Mesendoderm (in vitro differentiated cells): ENCODE measurements at regions not wholly inside any gene's neighbourhood (a gene's known extent, or its start where the extent isn't known, plus 50 kb on each side); places are given as distances from the start of the nearest gene placed in this dataset.

Experiments
- DNase-seq: peaks from one replicate; pipeline ENCODE4 v3.0.0; 2013
- H2AK5ac ChIP-seq: 2 replicates; pipeline ENCODE4 v1.6.1; 2013; ENCODE audit warnings: low read length, inconsistent platforms
- H2BK120ac ChIP-seq: 2 replicates; pipeline ENCODE4 v1.6.1; 2013; ENCODE audit warnings: low read depth, mild to moderate bottlenecking, low read length, moderate library complexity, mixed read lengths
- H2BK15ac ChIP-seq: replicated peaks from 2 replicates; pipeline ENCODE4 v1.6.1; 2013; ENCODE audit warnings: low read depth, mild to moderate bottlenecking, moderate library complexity
- H2BK5ac ChIP-seq: 2 replicates; pipeline ENCODE4 v1.6.1; 2013; ENCODE audit warnings: low read length, inconsistent platforms
- H3K18ac ChIP-seq: 2 replicates; pipeline ENCODE4 v1.6.1; 2013; ENCODE audit warnings: mild to moderate bottlenecking, low read length, mixed read lengths
- H3K23ac ChIP-seq: one replicate; pipeline ENCODE4 v1.6.1; 2013; ENCODE audit warnings: low read length
- H3K27ac ChIP-seq: 2 replicates; pipeline ENCODE4 v1.5.1; 2013; ENCODE audit warnings: low read depth, mild to moderate bottlenecking, inconsistent platforms, low read length, moderate library complexity
- H3K27me3 ChIP-seq: 2 replicates; pipeline ENCODE4 v1.6.1; 2013; ENCODE audit warnings: low read length, control low read depth, mild to moderate bottlenecking, inconsistent platforms; ENCODE audit not compliant: insufficient read depth, poor library complexity
- H3K36me3 ChIP-seq: 2 replicates; pipeline ENCODE4 v1.6.1; 2013; ENCODE audit warnings: low read length, inconsistent platforms; ENCODE audit not compliant: control insufficient read depth, insufficient read depth
- H3K4ac ChIP-seq: one replicate; pipeline ENCODE4 v1.6.1; 2013; ENCODE audit warnings: low read depth, mild to moderate bottlenecking, low read length, moderate library complexity
- H3K4me1 ChIP-seq: 2 replicates; pipeline ENCODE4 v1.6.1; 2013; ENCODE audit warnings: low read depth, low read length, inconsistent platforms; ENCODE audit not compliant: control insufficient read depth
- H3K4me2 ChIP-seq: 2 replicates; pipeline ENCODE4 v1.6.1; 2013; ENCODE audit warnings: low read length
- H3K4me3 ChIP-seq: 2 replicates; pipeline ENCODE4 v1.5.1; 2013; ENCODE audit warnings: mild to moderate bottlenecking, low read length
- H3K56ac ChIP-seq: one replicate; pipeline ENCODE4 v1.6.1; 2013; ENCODE audit warnings: low read length
- H3K79me1 ChIP-seq: 2 replicates; pipeline ENCODE4 v1.6.1; 2013; ENCODE audit warnings: low read length, inconsistent platforms
- H3K79me2 ChIP-seq: 2 replicates; pipeline ENCODE4 v1.6.1; 2013; ENCODE audit warnings: mild to moderate bottlenecking, low read length; ENCODE audit not compliant: control insufficient read depth, insufficient read depth
- H3K9ac ChIP-seq: 2 replicates; pipeline ENCODE4 v1.6.1; 2013; ENCODE audit warnings: low read length, inconsistent platforms
- H4K5ac ChIP-seq: one replicate; pipeline ENCODE4 v1.6.1; 2013; ENCODE audit warnings: low read length
- H4K8ac ChIP-seq: one replicate; pipeline ENCODE4 v1.6.1; 2013; ENCODE audit warnings: low read depth, mild to moderate bottlenecking, control low read depth, low read length, moderate library complexity
- WGBS: extraction: QIAGEN DNeasy Blood & Tissue Kit; methylation state at CpG from one replicate; pipeline ENCODE4 v1.1.7; 2013; ENCODE audit warnings: low lambda C conversion rate, missing lambda C conversion rate; ENCODE audit not compliant: insufficient coverage; ENCODE audit errors: extremely low coverage; 5-methylcytosine and 5-hydroxymethylcytosine counted together

DNA sequence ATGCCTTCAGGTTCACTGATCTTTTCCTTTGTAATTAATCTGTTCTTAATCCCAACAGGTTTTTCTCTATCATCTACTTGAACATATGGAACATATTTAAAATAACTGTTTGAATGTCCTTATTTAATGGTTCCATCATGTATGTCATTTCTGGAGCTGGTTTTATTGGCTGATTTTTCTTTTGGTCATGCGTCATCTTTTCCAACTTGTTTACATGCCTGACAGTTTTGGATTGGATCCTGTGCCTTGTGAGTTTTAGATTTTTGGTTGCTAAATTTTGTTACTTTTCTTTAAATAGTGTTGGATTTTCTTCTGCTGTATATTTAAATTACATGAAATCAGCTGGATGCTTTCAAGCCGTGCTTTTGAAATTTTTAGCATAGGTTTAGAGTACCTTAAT lies 237.3 kb upstream of the DAAM1 start:
- Histone ChIP-seq H3K27ac (no peak overlapping the region), H2BK120ac (no peak overlapping the region), H3K4ac (no peak overlapping the region), H3K4me1 (no peaks in the 10 kb centered on the region), H2BK15ac (no peak overlapping the region), H2BK5ac (no peak overlapping the region), H3K79me2 (no peaks in the 10 kb centered on the region), H3K79me1 (no peaks in the 10 kb centered on the region), H4K8ac (no peak overlapping the region), H3K18ac (no peak overlapping the region), H3K56ac (no peak overlapping the region), H3K36me3 (no peaks in the 10 kb centered on the region), H3K4me3 (no peak overlapping the region), H3K4me2 (no peak overlapping the region), H3K9ac (no peak overlapping the region), H2AK5ac (no peak overlapping the region), H4K5ac (no peak overlapping the region), H3K23ac (no peak overlapping the region), H3K27me3 (no peaks in the 10 kb centered on the region)
- WGBS = no CpG with 5 or more reads among the region's 2 CpGs
- DNase-seq = no peak

DNA sequence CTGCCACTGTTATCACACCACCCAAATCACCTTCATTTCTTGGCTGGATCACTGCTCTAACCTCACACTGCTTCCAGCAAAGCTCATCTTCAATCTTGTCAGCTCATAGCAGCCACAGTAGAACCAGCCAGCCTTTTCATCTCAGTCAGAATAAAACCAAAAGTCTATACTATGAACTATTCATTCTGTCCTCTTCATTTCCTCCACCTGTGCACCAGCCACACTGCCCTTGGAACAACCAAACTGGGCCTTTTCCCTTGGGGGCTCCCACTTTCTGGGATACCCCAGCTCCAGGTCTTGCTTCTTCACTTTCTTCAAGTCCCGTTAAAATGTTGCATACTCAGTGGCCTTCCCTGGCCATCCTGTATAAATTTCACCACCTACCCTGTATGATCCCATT lies 234.4 kb upstream of the DAAM1 start:
- Histone ChIP-seq H3K79me2 (no peaks in the 10 kb centered on the region), H3K9ac (no peak overlapping the region)

DNA sequence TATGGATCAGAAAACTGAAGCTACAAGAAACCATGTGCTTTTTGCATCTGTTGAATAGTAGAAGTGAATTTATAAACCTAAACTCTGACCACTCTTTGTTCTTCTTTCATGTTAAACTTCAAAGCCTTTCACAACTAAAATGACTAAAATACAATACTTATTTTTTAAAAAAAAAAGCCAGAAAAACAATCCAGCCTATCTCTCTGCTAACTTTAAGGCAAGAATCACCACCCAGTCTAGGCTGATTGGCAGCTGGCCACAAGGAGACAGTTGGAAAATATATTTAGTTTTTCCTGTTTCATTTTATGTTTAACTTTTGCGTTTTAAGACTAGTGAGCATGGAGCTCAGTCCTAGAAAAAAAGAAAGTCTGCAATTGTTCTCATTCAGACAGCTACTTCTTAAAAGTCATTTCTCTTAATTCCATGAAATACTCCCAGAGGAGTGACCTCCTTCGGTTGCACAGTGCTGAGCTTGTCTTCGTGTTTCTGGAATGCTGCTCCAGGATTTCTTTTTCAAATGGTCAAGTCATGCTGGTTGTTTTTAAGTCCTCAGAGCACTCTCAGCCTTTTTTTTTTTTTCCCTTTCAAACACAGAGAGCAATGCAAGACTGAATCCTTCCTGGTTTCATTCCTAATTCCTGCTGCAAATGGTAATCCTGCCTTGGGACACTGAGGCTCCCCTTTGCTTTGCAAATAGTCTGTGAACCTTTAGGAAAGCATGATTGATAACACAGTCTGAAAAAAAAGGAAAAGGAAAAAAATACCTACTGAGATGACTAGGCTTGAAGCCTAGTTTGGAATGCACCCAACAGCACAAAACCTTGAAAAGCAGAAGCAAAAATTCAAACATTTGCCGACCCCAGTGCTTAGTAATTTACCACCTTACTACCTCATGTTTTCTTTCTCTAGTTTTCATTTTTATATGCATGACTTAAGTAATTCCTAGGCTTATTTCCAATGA lies 233.3 kb upstream of the DAAM1 start:
- Histone ChIP-seq H3K79me2 (no peaks in the 10 kb centered on the region), H3K36me3 (no peaks in the 10 kb centered on the region), H2BK120ac (no peak overlapping the region), H3K4me1 (no peaks in the 10 kb centered on the region), H2BK15ac (no peak overlapping the region), H4K8ac (peak overlapping the region; percentile 56), H3K27ac (no peak overlapping the region), H3K4me3 (no peak overlapping the region), H2AK5ac (no peak overlapping the region), H2BK5ac (no peak overlapping the region), H4K5ac (no peak overlapping the region), H3K27me3 (no peaks in the 10 kb centered on the region), H3K4me2 (no peak overlapping the region), H3K23ac (no peak overlapping the region), H3K4ac (no peak overlapping the region), H3K18ac (peak overlapping the region; percentile 39), H3K79me1 (no peaks in the 10 kb centered on the region), H3K9ac (no peak overlapping the region), H3K56ac (no peak overlapping the region)
- WGBS = no CpG with 5 or more reads among the region's 4 CpGs
- peak; percentile 77 for DNase-seq

More for the DNA sequence above, 234.4 kb upstream of the DAAM1 start:
- no peak for DNase-seq
- H3K79me1 ChIP-seq = no peaks in the 10 kb centered on the region
- no peak overlapping the region for H3K4ac ChIP-seq
- H3K4me2 ChIP-seq = no peak overlapping the region
- no peaks in the 10 kb centered on the region for H3K4me1 ChIP-seq
- H2AK5ac ChIP-seq = peak overlapping the region; percentile 4
- no peak overlapping the region for H3K27ac ChIP-seq
- no peak overlapping the region for H2BK15ac ChIP-seq
- H4K5ac ChIP-seq = no peak overlapping the region
- H3K36me3 ChIP-seq = no peaks in the 10 kb centered on the region
- no peak overlapping the region for H3K23ac ChIP-seq
- no peaks in the 10 kb centered on the region for H3K27me3 ChIP-seq
- peak overlapping the region; percentile 20 for H3K56ac ChIP-seq
- no CpG with 5 or more reads among the region's 1 CpG for WGBS
- no peak overlapping the region for H2BK120ac ChIP-seq
- H3K4me3 ChIP-seq = no peak overlapping the region
- no peak overlapping the region for H2BK5ac ChIP-seq
- no peak overlapping the region for H4K8ac ChIP-seq
- H3K18ac ChIP-seq = no peak overlapping the region

DNA sequence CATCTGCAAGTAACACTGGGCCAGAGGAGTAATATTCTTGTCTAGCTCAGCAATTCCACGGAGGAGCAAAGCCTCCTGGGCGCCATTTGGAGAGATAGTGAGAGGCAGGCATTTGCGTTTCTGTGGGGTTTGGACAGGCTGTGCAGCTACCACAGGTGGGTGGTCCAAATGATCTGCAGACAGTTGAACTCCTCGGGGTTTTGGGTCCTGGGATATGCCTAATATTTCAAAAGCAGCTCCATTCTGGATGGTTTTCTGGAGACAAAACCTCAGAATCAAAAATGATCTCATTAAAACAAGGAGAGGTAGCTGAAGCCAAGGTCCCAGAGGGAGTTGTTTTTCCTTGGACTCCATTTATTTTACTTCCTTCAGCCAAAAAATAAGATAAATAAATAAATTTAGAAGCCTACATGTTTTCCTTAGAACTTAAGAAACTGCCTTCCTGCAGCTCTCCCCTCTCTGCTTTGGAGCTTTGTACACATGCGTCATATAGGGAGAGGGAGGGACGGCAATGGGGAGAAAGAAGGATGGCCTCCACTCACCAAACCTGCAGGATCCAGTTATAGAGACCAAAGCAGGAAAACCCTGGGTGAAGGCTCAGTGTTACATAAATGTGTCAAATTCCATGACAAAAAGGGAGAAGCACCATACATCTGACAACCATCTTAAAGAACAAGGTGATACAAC lies 227.3 kb upstream of the DAAM1 start:
- no peaks in the 10 kb centered on the region for H3K79me1 ChIP-seq
- H2AK5ac ChIP-seq = no peak overlapping the region
- H2BK5ac ChIP-seq = no peak overlapping the region
- H3K18ac ChIP-seq = no peak overlapping the region
- H4K8ac ChIP-seq = no peak overlapping the region
- H3K9ac ChIP-seq = no peak overlapping the region
- H3K27ac ChIP-seq = no peak overlapping the region
- no peak overlapping the region for H3K4me3 ChIP-seq
- no peak for DNase-seq
- H3K4me1 ChIP-seq = no peaks in the 10 kb centered on the region
- no peak overlapping the region for H3K4ac ChIP-seq
- H4K5ac ChIP-seq = no peak overlapping the region
- H3K79me2 ChIP-seq = no peaks in the 10 kb centered on the region
- no CpG with 5 or more reads among the region's 6 CpGs for WGBS
- no peaks in the 10 kb centered on the region for H3K36me3 ChIP-seq
- H2BK120ac ChIP-seq = no peak overlapping the region
- H3K27me3 ChIP-seq = no peaks in the 10 kb centered on the region
- no peak overlapping the region for H2BK15ac ChIP-seq
- H3K56ac ChIP-seq = no peak overlapping the region
- H3K23ac ChIP-seq = no peak overlapping the region
- H3K4me2 ChIP-seq = no peak overlapping the region

DNA sequence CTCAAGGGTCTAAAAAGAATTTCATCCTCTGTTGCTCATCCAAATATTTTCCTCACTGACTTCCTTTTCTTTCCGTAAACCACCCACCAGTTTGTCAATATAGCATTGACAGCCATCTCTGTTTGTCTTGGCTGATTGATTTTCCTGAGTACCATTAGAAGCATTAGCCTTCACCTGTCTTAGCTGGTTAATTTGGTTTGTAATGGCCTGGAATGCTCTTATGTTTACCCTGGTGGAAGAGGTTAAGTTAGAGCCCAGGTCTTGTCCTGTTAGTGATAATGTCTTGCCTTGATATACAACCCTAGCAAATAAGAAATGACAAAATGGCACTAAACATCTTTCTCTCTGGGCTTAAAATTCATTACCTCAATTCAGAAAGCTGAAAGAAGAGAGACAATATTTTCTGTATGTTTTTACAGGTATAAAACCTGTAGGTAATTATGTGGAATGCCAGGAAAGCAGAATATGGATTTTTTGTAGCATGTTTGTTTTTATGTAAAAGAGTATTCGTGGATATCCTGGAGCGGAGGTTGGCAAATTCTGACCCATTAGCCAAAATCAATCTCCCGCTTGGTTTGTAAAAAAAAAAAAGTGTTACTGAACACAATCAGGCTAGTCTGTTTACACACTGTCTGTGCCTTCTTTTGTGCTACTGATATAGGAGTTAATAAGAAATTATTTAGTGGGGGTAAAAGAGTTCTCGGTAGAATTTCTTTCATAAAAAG lies 224.4 kb upstream of the DAAM1 start:
- Histone ChIP-seq H2BK120ac (no peak overlapping the region), H3K79me2 (no peaks in the 10 kb centered on the region), H3K18ac (no peak overlapping the region), H3K36me3 (no peaks in the 10 kb centered on the region), H3K9ac (no peak overlapping the region), H3K23ac (no peak overlapping the region), H4K5ac (no peak overlapping the region), H2AK5ac (no peak overlapping the region), H3K4me1 (no peaks in the 10 kb centered on the region), H3K4me2 (no peak overlapping the region), H3K79me1 (no peaks in the 10 kb centered on the region), H3K4me3 (no peak overlapping the region), H2BK15ac (no peak overlapping the region), H3K56ac (no peak overlapping the region), H4K8ac (no peak overlapping the region), H3K4ac (no peak overlapping the region), H2BK5ac (no peak overlapping the region), H3K27me3 (no peaks in the 10 kb centered on the region), H3K27ac (no peak overlapping the region)
- no CpG with 5 or more reads among the region's 5 CpGs for WGBS
- DNase-seq = no peak
